ENCODE measurements at regions not wholly inside any gene's neighbourhood (a gene's known extent, or its start where the extent isn't known, plus 50 kb on each side); places are given as distances from the start of the nearest gene placed in this dataset.
"Not testable (repeated sequence)": the region's sequence is repeated elsewhere in the genome, so short reads cannot be mapped to it uniquely, and the experiment has no call there.

DNA sequence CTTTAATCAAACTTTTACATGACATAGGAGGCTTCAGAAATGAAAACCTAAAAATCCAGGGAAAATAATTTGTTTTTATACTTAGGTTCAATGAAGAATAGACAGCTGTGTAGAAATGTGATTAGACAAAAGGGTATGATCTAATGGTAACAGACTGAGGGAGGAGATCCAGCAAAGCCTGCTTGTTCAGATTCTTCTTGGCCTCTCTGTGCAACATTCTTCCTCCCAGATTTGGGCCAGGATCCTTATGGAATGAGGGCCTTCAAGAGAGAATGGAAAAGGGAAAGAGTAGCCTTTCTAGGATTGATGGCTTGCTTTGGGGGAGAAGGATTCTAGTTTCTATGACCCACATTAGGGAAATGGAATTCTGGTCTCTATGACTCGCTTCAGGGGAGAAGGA is 94.5 kb upstream of the G2E3 start:
- Histone ChIP-seq H4K8ac (ENCODE audit: low read length) (no peak overlapping the region), H3K18ac (ENCODE audit: low read depth in 1 of 2, low read length in 2 of 2) (no peak overlapping the region), H3K36me3 (ENCODE audit: control insufficient read depth in 1 of 2, insufficient read depth in 2 of 2, low read depth in 1 of 2, low read length in 2 of 2) (no peaks in the 10 kb centered on the region), H3K9ac (ENCODE audit: low read length) (no peak overlapping the region), H3K4me2 (ENCODE audit: low read length, poor library complexity, severe bottlenecking) (no peak overlapping the region), H2BK120ac (ENCODE audit: low read depth, low read length) (no peak overlapping the region), H3K23ac (ENCODE audit: low read length in 2 of 2) (no peak overlapping the region), H2BK5ac (ENCODE audit: low read depth, low read length, poor library complexity, severe bottlenecking) (no peak overlapping the region), H3K27ac (ENCODE audit: low read length, poor library complexity, severe bottlenecking) (no peak overlapping the region), H4K91ac (ENCODE audit: low read length) (no peak overlapping the region), H3K27me3 (ENCODE audit: control insufficient read depth in 1 of 2, insufficient read depth in 1 of 2, low read length in 2 of 2) (peaks cover 0 to 13% of the 10 kb centered on the region in 2 experiments), H3K4ac (ENCODE audit: low read depth in 1 of 2, low read length in 2 of 2) (no peak overlapping the region), H3K4me3 (ENCODE audit: insufficient read depth in 1 of 2, low read depth in 1 of 2, low read length in 2 of 2) (no peak overlapping the region), H3K14ac (ENCODE audit: low read length in 2 of 2) (no peak overlapping the region), H2BK12ac (ENCODE audit: low read length in 2 of 2) (no peak overlapping the region), H3K4me1 (ENCODE audit: control insufficient read depth, insufficient read depth, low read depth, low read length) (no peaks in the 10 kb centered on the region), H3K9me3 (ENCODE audit: control insufficient read depth, low read length) (no peaks in the 10 kb centered on the region), H2BK15ac (ENCODE audit: low read depth, poor library complexity, severe bottlenecking) (no peak overlapping the region), H3K79me1 (replicated peaks; ENCODE audit: low read length, poor library complexity, severe bottlenecking) (no peaks in the 10 kb centered on the region), H2AFZ (ENCODE audit: low read depth, low read length) (no peak overlapping the region), H2AK5ac (ENCODE audit: low read length, severe bottlenecking) (no peak overlapping the region)
- DNase-seq, result no peak
- WGBS, result 25% methylated on average over 1 of the region's 1 CpG

DNA sequence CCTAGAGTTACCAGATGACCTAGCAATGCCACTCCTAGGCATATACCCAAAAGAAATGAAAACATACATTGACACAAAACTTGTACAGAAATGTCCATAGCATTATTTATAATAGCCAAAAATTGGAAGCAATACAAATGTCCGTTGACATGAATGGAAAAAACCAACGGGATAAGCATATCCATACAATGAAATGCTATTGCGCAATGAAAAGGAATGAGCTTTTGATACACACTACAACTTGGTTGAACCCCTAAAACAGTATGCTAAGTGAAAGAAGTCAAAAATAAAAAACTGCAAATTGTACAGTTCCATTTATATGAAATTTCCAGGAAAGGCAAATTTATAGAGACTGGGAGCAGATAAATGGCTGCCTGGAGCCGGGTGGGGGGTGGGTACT is 90.6 kb upstream of the G2E3 start:
- 83% methylated on average over 4 of the region's 4 CpGs for WGBS
- no peaks in the 10 kb centered on the region for H3K4me1 ChIP-seq (ENCODE audit: control insufficient read depth, insufficient read depth, low read depth, low read length)
- H3K36me3 ChIP-seq (ENCODE audit: control insufficient read depth in 1 of 2, insufficient read depth in 2 of 2, low read depth in 1 of 2, low read length in 2 of 2), result no peaks in the 10 kb centered on the region

GRCh38 chr14:30471980-30472379 is 87.0 kb upstream of the G2E3 start:
- Histone ChIP-seq H3K36me3 (ENCODE audit: control insufficient read depth in 1 of 2, insufficient read depth in 2 of 2, low read depth in 1 of 2, low read length in 2 of 2) (no peaks in the 10 kb centered on the region), H3K4me3 (ENCODE audit: insufficient read depth in 1 of 2, low read depth in 1 of 2, low read length in 2 of 2) (no peak overlapping the region), H3K23ac (ENCODE audit: low read length in 2 of 2) (no peak overlapping the region), H2BK120ac (ENCODE audit: low read depth, low read length) (no peak overlapping the region), H4K91ac (ENCODE audit: low read length) (no peak overlapping the region), H3K18ac (ENCODE audit: low read depth in 1 of 2, low read length in 2 of 2) (no peak overlapping the region), H4K8ac (ENCODE audit: low read length) (no peak overlapping the region), H2BK15ac (ENCODE audit: low read depth, poor library complexity, severe bottlenecking) (no peak overlapping the region), H3K9ac (ENCODE audit: low read length) (no peak overlapping the region), H3K9me3 (ENCODE audit: control insufficient read depth, low read length) (no peaks in the 10 kb centered on the region), H3K14ac (ENCODE audit: low read length in 2 of 2) (no peak overlapping the region), H2BK5ac (ENCODE audit: low read depth, low read length, poor library complexity, severe bottlenecking) (no peak overlapping the region), H3K4me1 (ENCODE audit: control insufficient read depth, insufficient read depth, low read depth, low read length) (no peaks in the 10 kb centered on the region), H3K27me3 (ENCODE audit: control insufficient read depth in 1 of 2, insufficient read depth in 1 of 2, low read length in 2 of 2) (no peaks in the 10 kb centered on the region), H3K79me1 (replicated peaks; ENCODE audit: low read length, poor library complexity, severe bottlenecking) (no peaks in the 10 kb centered on the region), H3K27ac (ENCODE audit: low read length, poor library complexity, severe bottlenecking) (no peak overlapping the region), H2AK5ac (ENCODE audit: low read length, severe bottlenecking) (no peak overlapping the region), H3K4me2 (ENCODE audit: low read length, poor library complexity, severe bottlenecking) (no peak overlapping the region), H2AFZ (ENCODE audit: low read depth, low read length) (no peak overlapping the region), H3K4ac (ENCODE audit: low read depth in 1 of 2, low read length in 2 of 2) (no peak overlapping the region), H2BK12ac (ENCODE audit: low read length in 2 of 2) (no peak overlapping the region)
- DNase-seq, result no peak

More for the DNA sequence above, 90.6 kb upstream of the G2E3 start:
- Histone ChIP-seq H3K4me2 (ENCODE audit: low read length, poor library complexity, severe bottlenecking) (no peak overlapping the region), H4K8ac (ENCODE audit: low read length) (no peak overlapping the region), H3K9ac (ENCODE audit: low read length) (no peak overlapping the region), H3K4ac (ENCODE audit: low read depth in 1 of 2, low read length in 2 of 2) (no peak overlapping the region), H2BK120ac (ENCODE audit: low read depth, low read length) (no peak overlapping the region), H3K27ac (ENCODE audit: low read length, poor library complexity, severe bottlenecking) (no peak overlapping the region), H3K9me3 (ENCODE audit: control insufficient read depth, low read length) (no peaks in the 10 kb centered on the region), H3K18ac (ENCODE audit: low read depth in 1 of 2, low read length in 2 of 2) (no peak overlapping the region), H2BK15ac (ENCODE audit: low read depth, poor library complexity, severe bottlenecking) (no peak overlapping the region), H3K14ac (ENCODE audit: low read length in 2 of 2) (no peak overlapping the region), H3K4me3 (ENCODE audit: insufficient read depth in 1 of 2, low read depth in 1 of 2, low read length in 2 of 2) (no peak overlapping the region), H2AFZ (ENCODE audit: low read depth, low read length) (no peak overlapping the region), H2BK12ac (ENCODE audit: low read length in 2 of 2) (no peak overlapping the region), H2AK5ac (ENCODE audit: low read length, severe bottlenecking) (no peak overlapping the region), H3K79me1 (replicated peaks; ENCODE audit: low read length, poor library complexity, severe bottlenecking) (no peaks in the 10 kb centered on the region), H3K23ac (ENCODE audit: low read length in 2 of 2) (no peak overlapping the region), H2BK5ac (ENCODE audit: low read depth, low read length, poor library complexity, severe bottlenecking) (no peak overlapping the region), H4K91ac (ENCODE audit: low read length) (no peak overlapping the region), H3K27me3 (ENCODE audit: control insufficient read depth in 1 of 2, insufficient read depth in 1 of 2, low read length in 2 of 2) (no peaks in the 10 kb centered on the region)
- no peak for DNase-seq

DNA sequence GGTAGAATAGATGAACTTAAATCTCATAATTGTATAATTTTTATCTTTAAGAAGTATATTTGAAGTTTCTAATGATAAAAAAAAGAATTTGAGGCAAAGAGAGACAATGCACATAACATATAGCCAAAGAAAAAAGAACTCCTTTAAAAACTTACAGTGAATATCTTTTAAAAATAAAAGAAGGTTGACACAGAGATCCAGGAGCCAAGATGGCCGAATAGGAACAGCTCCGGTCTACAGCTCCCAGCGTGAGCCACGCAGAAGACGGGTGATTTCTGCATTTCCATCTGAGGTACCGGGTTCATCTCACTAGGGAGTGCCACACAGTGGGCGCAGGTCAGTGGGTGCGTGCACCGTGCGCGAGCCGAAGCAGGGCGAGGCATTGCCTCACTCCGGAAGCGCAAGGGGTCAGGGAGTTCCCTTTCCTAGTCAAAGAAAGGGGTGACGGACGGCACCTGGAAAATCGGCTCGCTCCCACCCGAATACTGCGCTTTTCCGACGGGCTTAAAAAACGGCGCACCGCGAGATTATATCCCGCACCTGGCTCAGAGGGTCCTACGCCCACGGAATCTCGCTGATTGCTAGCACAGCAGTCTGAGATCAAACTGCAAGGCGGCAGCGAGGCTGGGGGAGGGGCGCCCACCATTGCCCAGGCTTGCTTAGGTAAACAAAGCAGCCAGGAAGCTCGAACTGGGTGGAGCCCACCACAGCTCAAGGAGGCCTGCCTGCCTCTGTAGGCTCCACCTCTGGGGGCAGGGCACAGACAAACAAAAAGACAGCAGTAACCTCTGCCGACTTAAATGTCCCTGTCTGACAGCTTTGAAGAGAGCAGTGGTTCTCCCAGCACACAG is 84.9 kb upstream of the G2E3 start:
- not testable (repeated sequence) for H3K14ac ChIP-seq (ENCODE audit: low read length in 2 of 2); H3K79me1 ChIP-seq (replicated peaks; ENCODE audit: low read length, poor library complexity, severe bottlenecking); H4K8ac ChIP-seq (ENCODE audit: low read length); H2BK120ac ChIP-seq (ENCODE audit: low read depth, low read length); H2BK12ac ChIP-seq (ENCODE audit: low read length in 2 of 2); DNase-seq; H3K9me3 ChIP-seq (ENCODE audit: control insufficient read depth, low read length); H2AK5ac ChIP-seq (ENCODE audit: low read length, severe bottlenecking); H4K91ac ChIP-seq (ENCODE audit: low read length); H3K23ac ChIP-seq (ENCODE audit: low read length in 2 of 2); H3K9ac ChIP-seq (ENCODE audit: low read length); H3K4ac ChIP-seq (ENCODE audit: low read depth in 1 of 2, low read length in 2 of 2); H3K4me1 ChIP-seq (ENCODE audit: control insufficient read depth, insufficient read depth, low read depth, low read length); H3K27me3 ChIP-seq (ENCODE audit: control insufficient read depth in 1 of 2, insufficient read depth in 1 of 2, low read length in 2 of 2); H3K18ac ChIP-seq (ENCODE audit: low read depth in 1 of 2, low read length in 2 of 2); H2BK15ac ChIP-seq (ENCODE audit: low read depth, poor library complexity, severe bottlenecking); H3K4me3 ChIP-seq (ENCODE audit: insufficient read depth in 1 of 2, low read depth in 1 of 2, low read length in 2 of 2); H2AFZ ChIP-seq (ENCODE audit: low read depth, low read length); H2BK5ac ChIP-seq (ENCODE audit: low read depth, low read length, poor library complexity, severe bottlenecking); H3K4me2 ChIP-seq (ENCODE audit: low read length, poor library complexity, severe bottlenecking); H3K27ac ChIP-seq (ENCODE audit: low read length, poor library complexity, severe bottlenecking); H3K36me3 ChIP-seq (ENCODE audit: control insufficient read depth in 1 of 2, insufficient read depth in 2 of 2, low read depth in 1 of 2, low read length in 2 of 2)
- whole genome bisulfite sequencing, result 97% methylated on average over 27 of the region's 36 CpGs
